ENCODE measurements at regions not wholly inside any gene's neighbourhood (a gene's known extent, or its start where the extent isn't known, plus 50 kb on each side); places are given as distances from the start of the nearest gene placed in this dataset.

- FAIRE-seq: no peak
Measured at GRCh38 chr19:30083125-30083681, 141.2 kb downstream of the URI1 start.

- no peak for FAIRE-seq
Measured at GRCh38 chr19:30083701-30084156, 141.7 kb downstream of the URI1 start.

GRCh38 chr19:30084390-30084819 lies 142.4 kb downstream of the URI1 start:
- FAIRE-seq: no peak

- FAIRE-seq: no peak
Measured at GRCh38 chr19:30085394-30085793, 143.4 kb downstream of the URI1 start.

- FAIRE-seq: no peak
Measured at GRCh38 chr19:30086220-30086619, 144.2 kb downstream of the URI1 start.

- FAIRE-seq: no peak
Measured at GRCh38 chr19:30086916-30087315, 144.9 kb downstream of the URI1 start.

- no peak for FAIRE-seq
Measured at GRCh38 chr19:30087381-30088138, 145.5 kb downstream of the URI1 start.

- no peak for FAIRE-seq
Measured at GRCh38 chr19:30088567-30088966, 146.5 kb downstream of the URI1 start.

GRCh38 chr19:30089086-30089665 lies 147.1 kb downstream of the URI1 start:
- no peak for FAIRE-seq

- FAIRE-seq: no peak
Measured at GRCh38 chr19:30090476-30090875, 148.4 kb downstream of the URI1 start.

- no peak for FAIRE-seq
Measured at GRCh38 chr19:30090963-30091362, 148.9 kb downstream of the URI1 start.

- FAIRE-seq: no peak
Measured at GRCh38 chr19:30091456-30091855, 149.4 kb downstream of the URI1 start.

GRCh38 chr19:30091856-30092255 lies 149.8 kb downstream of the URI1 start:
- no peak for FAIRE-seq

GRCh38 chr19:30092721-30093569 lies 150.9 kb downstream of the URI1 start:
- no peak for FAIRE-seq

- no peak for FAIRE-seq
Measured at GRCh38 chr19:30093966-30094755, 152.1 kb downstream of the URI1 start.

- no peak for FAIRE-seq
Measured at GRCh38 chr19:30094756-30095140, 152.7 kb downstream of the URI1 start.

GRCh38 chr19:30095171-30095570 lies 153.1 kb downstream of the URI1 start:
- no peak for FAIRE-seq

- no peak for FAIRE-seq
Measured at GRCh38 chr19:30096596-30097370, 154.7 kb downstream of the URI1 start.

- FAIRE-seq: no peak
Measured at GRCh38 chr19:30097746-30098280, 155.8 kb downstream of the URI1 start.

- FAIRE-seq: no peak
Measured at GRCh38 chr19:30102239-30102638, 160.2 kb downstream of the URI1 start.

- no peak for FAIRE-seq
Measured at GRCh38 chr19:30102666-30103065, 160.6 kb downstream of the URI1 start.

Data from endometrium (tissue), 2 donors.